GM12891 (cell line): ENCODE measurements at regions not wholly inside any gene's neighbourhood (a gene's known extent, or its start where the extent isn't known, plus 50 kb on each side); places are given as distances from the start of the nearest gene placed in this dataset.

ENCODE experiments used
- POLR2A ChIP-seq: IDR thresholded peaks from 2 replicates; pipeline ENCODE4 v1.6.1; 2011; ENCODE audit warnings: low read depth, low read length, control low read depth
- POLR2AphosphoS5 ChIP-seq: IDR thresholded peaks from 2 replicates; pipeline ENCODE4 v1.6.1; 2011; ENCODE audit warnings: low read depth, low read length, control low read depth
- POU2F2 ChIP-seq: IDR thresholded peaks from 2 replicates; pipeline ENCODE4 v1.6.1; 2011; ENCODE audit warnings: low read depth, mild to moderate bottlenecking, control low read depth, low read length, moderate library complexity
- SPI1 ChIP-seq: IDR thresholded peaks from 2 replicates; pipeline ENCODE4 v1.6.1; 2011; ENCODE audit warnings: low read depth, low read length, control low read depth
- TAF1 ChIP-seq: IDR thresholded peaks from 2 replicates; pipeline ENCODE4 v1.6.1; 2011; ENCODE audit warnings: low read depth, low read length, control low read depth

DNA sequence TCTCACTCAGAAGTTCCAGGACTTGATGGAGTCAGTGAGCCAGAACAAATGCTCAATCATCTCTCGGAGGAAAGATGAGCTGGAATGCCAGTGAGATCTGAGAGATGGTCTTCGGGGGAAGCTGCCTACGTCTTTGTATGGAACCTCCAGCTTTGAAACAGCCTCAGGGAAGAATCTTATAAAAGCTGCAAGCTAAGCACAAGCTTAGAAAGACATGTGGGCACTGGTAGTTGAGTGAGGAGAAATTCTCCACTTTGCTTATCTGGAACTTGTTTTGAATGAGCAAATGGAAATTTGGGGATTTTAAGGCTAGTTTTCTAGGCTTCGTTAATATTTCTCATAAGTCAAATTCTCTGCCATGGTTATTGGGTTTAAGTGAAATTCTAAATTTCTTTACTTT lies 594.4 kb downstream of the QKI start:
- TF ChIP-seq POLR2A (no peak), TAF1 (no peak), POU2F2 (no peak), SPI1 (no peak), POLR2AphosphoS5 (no peak)
